Activated naive CD4-positive, alpha-beta T cell treated with Interleukin-2 at 50 U/mL for 16 hours (primary cell): ENCODE measurements at regions not wholly inside any gene's neighbourhood (a gene's known extent, or its start where the extent isn't known, plus 50 kb on each side); places are given as distances from the start of the nearest gene placed in this dataset.
"Not testable (repeated sequence)": the region's sequence is repeated elsewhere in the genome, so short reads cannot be mapped to it uniquely, and the experiment has no call there.

Source experiments
- DNase-seq: peaks from one replicate; pipeline ENCODE4 v3.0.0-alpha.2; 2020

DNA sequence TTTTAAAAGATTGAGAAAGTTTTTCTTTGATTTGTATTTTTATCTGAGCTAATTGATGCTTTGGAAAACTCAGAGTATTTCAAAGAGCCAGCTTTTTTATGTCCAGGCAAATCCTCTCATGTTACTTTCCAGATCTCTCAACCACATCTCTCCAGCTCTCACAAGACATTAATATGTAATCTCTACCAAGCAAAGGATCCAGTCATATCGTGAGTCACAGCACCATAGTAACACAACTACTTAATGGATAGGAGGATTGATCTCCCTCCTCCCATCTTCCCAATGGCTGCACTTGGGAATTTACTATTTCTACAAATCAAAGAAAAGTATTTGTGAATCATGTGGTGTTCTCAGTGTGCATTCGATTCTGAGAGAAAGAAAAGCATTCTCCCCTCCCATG lies 63.3 kb downstream of the POU4F1 start:
- DNase-seq: no peak

DNA sequence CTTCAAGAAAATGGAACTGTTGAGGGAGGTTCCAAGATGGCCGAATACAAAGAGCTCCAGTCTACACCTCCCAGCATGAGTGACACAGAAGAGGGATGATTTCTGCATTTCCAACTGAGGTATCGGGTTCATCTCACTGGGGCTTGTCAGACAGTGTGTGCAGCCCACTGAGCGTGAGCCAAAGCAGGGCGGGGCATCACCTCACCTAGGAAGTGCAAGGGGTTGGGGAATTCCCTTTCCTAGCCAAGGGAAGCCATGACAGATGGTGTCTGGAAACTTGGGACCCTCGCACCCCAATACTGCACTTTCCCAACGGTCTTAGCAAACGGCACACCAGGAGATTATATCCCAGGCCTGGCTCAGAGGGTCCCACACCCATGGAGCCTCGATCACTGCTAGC lies 77.3 kb downstream of the POU4F1 start:
- DNase-seq: not testable (repeated sequence)

DNA sequence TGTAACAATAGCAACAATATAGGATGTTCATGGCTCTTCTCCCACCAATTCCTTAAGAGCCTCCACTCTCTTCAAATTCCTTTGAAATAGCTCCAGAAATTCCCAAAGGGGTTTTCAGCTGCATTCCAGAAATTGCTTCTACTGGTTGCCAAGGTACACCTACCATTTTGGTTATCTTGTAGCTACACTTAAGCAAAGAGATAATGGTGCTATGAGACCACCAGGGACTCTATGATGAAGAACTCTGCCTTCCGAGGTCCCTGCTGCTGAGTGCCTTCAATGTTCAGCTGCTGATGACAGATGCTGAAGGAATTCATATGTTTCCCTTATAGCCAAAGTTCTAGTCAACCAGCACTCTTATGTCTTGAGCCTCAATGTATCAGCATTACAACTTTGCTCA lies 78.4 kb downstream of the POU4F1 start:
- DNase-seq: no peak

DNA sequence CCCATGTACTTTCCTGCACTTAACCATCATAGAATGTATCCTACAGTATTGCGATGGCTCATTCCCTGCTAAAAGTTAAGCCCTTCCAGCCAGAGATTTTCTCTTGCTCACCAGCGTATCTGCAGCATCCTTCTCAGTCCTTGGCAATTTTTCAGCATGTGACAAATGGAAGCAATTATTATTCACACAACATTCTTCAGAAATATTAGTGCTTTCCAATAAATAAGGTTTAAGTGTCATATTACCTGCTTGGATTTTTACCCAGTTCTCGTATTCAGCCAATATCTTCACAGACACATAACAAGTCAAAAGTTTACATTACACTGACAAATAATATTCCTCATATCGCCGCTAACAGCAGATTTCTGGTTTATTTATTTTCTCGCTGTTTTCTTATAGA lies 82.3 kb downstream of the POU4F1 start:
- DNase-seq: no peak

DNA sequence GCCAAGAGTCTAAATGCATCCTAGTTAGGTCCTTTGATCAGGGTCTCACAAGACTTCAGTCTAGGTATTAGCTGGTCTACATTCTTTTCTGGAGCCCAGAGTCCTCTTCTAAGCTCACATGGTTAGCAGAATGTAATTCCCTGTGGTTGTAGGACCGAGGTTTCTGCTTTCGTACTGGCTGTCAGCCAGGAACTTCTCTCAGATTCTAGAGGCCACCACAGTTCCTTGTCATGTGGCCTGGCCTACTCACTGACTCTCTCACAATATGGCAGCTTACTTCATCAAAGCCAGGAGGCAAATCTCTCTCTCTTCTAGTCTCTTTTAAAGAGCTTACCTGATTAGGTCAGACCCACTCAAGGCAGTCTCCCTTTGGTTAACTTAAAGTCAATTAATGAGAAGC lies 82.9 kb downstream of the POU4F1 start:
- no peak for DNase-seq

DNA sequence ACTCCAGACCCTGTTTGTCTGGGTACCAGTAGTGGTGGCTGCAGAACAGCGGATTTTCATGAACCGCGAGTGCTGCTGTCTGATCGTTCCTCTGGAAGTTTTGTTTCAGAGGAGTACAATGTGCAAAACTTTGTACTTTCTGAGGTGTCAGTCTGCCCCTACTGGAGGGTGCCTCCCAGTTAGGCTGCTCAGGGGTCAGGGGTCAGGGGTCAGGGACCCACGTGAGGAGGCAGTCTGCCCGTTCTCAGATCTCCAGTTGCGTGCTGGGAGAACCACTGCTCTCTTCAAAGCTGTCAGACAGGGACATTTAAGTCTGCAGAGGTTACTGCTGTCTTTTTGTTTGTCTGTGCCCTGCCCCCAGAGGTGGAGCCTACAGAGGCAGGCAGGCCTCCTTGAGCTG lies 84.9 kb downstream of the POU4F1 start:
- DNase-seq: not testable (repeated sequence)

DNA sequence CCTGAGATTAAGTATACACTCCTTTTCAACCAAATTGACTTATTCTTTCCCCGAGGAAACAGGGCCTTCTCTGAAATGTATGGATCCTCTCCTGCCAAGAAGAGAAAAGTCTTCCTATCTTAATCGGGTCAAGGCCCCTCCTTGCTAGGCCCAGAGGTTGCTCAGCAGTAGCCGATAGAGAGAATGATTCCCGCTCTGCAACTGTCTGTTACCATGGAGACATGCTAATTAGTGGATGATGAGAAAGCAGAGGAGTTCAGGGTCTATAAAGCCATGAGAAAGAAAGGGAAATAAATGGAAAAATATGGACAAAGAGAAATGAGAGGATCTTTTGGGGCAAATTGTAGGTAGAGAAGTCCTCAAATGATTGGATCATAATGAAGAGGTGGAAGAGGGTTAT lies 103.5 kb downstream of the POU4F1 start:
- DNase-seq: no peak

DNA sequence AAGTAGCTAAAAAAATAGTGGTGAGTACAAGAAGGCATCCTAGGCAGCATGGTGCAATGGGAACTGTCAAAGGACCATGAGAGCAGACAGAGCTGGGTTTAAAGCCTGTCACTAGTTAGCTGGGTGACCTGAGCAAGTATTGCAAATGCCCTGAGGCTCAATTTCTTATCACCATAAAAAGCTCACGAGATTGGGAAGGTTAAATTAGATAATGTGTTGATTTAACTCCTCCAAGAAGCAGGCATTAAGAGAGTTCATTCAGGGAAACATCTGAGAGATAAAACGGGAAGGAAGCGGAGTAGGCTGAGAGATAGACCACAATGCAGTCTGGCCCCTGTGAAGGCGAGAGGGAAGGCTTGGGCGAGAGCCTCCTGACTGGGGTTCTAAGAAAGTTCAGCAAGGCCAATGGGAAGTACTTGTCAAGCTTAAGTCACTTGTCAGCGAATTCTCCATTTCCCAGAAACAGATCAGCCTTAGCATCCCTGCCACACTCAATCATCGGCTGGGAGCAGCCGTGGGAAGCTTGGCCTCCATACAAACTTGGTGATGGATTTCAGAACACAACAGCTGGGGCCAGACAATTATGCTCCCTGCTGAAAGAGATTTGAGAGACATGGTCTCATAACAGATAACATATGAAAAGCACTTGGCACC lies 105.5 kb downstream of the POU4F1 start:
- no peak for DNase-seq

DNA sequence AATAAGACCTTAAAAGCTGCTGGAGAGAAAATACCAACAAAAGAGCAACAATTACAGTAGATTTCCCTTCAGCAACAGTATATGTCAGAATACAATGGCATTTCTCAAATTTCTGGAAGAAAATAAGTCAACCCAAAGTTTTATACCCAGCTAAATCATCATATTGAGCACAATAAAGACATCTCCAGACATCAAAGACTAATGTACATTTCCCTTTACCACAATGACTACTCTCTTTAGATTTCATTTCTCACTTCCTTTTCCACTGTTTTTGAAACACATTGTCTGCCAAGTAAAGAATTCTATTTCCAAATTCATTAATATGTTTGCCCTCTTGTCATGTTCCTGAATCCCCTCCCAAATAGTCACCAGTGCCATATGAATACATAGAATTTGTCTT lies 111.4 kb downstream of the POU4F1 start:
- DNase-seq: no peak

DNA sequence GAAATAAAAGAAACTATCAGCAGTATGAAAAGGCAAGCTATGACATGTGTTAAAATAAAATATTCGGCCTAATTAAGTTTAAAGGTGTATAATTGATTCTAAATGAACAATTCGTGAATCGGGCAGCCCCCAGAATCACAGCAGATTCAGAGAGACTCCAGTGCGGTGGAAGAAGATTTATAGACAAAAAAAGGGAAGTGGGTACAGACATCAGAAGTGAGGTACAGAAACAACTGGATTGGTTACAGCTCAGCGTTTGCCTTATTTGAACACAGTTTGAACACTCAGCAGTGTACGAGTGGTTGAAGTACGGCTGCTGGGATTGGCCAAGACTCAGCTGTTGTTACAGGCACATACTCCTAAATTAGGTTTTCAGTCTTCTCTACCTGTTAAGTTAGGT lies 113.1 kb downstream of the POU4F1 start:
- not testable (repeated sequence) for DNase-seq

DNA sequence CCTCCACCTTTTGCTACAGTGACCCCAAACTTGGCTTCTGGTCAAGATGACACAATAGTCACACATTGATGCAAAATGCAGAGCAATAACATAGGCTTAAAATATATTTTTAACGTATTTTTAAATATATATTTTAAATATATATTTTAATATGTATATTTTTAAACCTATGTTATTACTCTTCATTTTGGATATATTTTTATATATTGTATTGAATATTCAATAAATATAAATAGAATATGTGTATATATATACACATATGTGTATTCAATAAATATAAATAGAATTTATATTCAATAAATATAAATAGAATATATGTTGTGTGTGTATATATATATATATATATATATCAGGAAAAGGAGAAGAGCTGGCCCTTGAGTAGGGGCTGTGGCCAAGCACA lies 115.6 kb downstream of the POU4F1 start:
- DNase-seq: no peak

DNA sequence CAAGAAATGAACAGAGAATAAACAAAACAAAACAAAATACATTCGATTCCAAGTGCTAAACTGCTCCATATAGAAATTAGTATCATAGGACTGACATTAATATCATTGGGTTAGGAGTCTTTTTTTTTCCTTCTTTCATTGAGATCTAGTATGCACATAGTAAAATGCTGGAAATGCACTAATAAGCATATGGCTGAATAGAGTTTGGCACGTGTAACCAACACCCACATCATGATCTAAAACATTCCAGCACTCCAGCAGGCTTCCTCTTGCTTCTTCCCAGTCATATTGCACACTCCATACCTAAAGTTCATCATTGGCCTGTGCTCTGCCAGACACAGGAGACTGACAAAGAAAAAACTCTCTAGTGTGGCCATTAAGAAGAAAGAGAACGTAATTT lies 117.5 kb downstream of the POU4F1 start:
- no peak for DNase-seq

DNA sequence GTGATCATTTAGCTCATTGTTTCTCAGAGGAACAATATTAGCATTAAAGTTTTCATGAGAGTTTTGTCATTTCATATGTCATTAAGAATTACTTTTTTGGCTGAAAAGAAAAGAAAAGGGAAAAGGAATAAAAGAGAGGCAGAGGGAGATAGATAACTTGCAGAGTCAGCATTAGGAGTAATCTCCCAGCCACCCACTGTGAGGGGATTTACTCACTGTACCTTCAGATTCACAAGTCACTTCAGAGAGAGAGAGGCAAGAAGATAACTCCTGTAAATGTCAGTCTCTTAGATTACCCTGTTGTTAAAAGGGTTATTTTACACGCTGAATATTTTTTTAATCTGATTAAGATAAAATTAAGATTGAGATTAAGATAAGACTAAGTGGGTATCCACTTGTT lies 125.2 kb downstream of the POU4F1 start:
- no peak for DNase-seq

DNA sequence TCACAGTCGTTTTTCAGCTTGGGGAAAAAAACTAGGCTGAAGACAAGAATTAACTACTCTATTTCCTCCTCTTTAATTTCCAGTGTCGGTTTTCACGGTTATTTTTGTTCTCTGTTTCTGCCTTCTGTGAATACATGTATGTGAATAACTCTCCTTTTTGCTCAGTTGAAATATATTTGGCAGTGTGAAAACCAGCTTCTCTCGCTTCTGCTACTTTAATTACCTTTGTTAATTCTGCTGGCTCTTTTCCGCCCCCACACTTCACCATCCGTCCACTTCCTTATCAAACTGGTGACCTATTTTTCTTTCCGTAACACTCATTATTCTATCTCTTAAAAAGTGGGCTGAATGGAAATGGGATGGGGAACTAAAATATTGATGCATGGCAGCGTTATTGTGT lies 126.4 kb downstream of the POU4F1 start:
- no peak for DNase-seq

DNA sequence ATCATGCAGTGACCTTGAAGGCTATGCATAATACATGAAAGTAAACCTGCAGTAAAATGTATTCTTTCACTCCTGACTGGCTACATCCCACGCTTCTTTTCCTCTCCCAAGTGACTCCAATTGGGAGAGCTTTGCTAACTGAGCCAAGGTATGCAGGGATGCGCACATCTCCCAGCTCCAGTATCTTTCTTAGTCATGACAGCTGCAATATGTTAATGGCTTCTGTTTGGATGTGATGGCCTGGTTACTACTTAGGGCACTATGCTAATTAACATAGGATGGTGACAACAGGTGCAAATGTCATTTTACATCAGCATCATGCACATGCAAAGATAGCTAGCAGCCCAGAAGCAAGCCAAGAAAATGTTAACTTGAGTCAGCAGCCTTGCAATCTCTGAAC lies 134.7 kb downstream of the POU4F1 start:
- DNase-seq: no peak

DNA sequence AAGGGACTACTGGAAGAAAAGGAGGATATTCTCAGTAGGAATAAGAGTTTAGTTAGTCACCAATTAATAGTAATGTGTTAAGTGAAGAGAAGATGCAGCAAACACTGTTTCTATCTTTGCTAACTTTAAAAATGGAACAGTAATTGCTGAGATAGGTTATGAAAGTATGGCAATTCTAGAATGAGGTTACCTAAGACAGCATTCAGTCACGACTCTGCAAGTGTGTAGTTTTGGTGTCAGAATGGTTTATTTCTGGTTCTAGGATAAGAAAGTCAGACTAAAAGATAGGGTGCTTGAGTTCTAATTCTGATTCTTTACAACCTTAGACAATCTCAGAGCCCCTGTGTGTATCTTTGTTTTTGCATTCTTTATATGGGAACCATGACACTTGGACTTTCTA lies 138.1 kb downstream of the POU4F1 start:
- no peak for DNase-seq

DNA sequence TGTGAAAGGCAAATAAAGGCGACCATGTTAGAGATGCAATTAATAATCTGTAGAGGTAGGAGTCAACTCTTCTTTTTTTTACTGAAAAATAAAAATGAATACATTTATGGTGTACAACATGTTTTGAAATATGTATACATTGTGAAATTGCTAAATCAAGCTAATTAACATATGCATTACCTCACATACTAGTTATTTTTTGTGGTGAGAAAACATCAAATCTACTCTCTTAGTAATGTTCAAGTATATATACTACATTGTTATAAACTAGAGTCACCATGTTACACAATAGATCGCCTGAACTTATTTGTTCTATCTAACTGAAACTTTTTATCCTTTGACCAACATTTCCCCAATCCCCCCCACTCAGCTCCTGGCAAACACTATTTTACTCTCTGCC lies 143.2 kb downstream of the POU4F1 start:
- no peak for DNase-seq

DNA sequence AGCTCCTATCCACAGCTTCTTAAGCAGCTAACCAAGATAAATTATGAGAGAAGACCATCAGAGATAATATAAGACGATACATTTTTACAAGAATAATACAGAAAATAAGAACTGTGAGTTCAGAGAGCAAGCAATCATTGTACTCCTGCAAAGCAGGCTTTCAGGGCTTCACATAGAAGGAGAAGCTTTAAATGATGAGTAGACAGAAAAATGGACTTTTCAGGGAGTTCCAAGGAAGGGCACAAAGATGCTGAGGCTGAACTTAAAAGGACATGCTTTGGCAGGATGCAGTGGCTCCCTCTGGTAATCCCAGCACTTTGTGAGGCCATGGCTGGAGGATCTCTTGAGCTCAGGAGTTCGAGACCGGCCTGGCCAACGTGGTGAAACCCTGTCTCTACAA lies 159.5 kb downstream of the POU4F1 start:
- no peak for DNase-seq

DNA sequence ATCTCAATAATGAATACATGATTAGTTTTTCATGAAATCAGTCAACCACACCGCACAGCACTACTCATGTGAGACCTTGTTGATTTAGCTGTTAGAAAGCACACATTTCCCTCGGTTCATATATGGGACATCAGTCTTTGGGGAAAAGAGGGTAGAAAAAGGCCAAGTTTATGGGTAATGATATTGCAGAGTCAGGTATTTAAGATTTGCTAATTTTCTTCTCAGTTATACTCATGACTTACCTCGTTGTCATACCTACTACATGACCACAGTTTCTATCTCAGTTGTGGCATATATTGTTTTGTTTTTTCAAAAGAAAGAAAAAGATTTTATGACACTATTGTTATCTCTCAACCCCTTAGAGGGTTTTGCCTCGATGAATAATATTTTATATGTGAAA lies 165.6 kb downstream of the POU4F1 start:
- DNase-seq: no peak

DNA sequence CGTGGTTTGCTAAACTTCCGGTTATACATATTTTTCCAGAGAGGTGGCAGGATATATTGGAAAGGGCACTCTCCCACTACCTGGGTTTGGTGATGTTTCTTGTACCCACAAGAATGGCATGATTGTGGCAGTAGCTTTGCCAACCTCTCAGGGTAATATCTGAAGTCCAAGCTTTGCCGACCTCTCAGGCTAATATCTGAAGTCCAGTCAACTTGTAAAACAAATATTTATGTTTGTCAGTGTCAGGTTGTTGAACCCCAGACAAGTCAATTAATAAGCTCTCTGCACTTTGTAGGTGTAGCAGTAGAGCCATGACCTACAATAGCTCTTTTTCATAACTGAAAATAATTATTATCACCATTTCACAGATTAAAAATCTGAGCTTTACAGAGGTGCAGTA lies 167.0 kb downstream of the POU4F1 start:
- DNase-seq: no peak

DNA sequence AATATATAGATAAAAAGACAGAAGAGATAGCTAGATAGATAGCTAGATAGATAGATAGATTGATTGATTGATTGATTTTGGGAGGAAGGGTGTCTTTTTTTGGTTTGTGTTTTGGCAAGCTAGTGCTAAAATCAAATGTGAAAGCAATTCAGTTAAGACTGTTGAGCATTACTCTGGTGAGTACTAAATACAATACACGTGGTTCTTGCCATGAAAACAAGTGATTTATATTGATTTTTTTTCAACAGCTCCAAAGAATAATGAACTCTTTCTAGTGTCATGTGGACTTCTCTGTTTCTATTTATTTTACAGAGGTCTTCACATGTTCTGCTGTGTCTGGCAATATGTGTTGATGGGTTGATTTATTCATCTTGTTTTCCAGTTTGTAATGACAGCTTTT lies 172.0 kb downstream of the POU4F1 start:
- DNase-seq: no peak

DNA sequence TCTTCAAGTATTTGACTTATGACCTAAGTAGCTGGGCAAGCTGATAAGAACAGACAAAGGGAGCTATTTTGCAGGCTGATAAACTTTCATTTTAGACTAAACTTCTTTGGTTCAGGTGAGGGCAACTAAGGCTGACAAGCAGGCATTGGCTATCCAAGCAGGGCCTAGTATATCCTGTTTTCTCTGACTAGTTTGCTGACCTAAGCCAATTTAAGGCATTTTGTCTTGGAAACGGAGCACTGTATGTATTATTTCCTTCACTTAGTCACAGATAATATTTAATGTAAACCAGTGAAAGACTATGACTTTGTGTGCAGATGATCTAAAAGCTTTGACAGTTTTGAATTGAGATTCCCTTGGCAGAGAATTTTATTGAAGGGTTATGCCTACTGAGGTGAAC lies 172.5 kb downstream of the POU4F1 start:
- no peak for DNase-seq

DNA sequence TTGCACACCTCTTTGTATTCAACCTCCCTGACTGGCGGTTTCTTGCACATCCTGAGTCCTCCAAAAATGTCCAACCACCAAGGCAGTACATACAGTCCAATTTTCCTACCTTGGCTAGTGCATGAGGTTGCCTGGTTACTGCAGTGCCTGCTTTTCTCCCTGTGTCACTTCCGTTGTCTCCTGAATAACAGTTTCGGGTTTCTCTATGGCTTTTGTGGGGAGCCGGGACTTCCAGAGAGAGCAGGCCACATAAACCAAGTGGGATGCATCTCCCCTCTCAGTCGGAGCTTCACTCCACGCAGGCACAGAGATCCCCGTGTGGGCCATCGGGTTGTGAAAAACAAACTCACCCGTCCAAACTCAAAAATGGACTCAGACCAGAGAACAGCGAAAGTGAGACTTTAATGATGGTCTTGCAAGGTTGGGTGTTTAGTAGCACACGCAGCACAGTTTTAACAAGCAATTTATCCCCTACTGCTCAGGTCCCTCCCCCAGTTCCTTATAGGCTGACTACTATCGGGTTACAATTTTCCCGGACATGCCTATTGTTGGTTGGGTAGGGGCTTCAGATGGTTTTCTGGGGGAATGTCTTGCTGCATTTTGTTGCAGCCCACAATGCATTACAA lies 173.1 kb downstream of the POU4F1 start:
- DNase-seq: no peak

DNA sequence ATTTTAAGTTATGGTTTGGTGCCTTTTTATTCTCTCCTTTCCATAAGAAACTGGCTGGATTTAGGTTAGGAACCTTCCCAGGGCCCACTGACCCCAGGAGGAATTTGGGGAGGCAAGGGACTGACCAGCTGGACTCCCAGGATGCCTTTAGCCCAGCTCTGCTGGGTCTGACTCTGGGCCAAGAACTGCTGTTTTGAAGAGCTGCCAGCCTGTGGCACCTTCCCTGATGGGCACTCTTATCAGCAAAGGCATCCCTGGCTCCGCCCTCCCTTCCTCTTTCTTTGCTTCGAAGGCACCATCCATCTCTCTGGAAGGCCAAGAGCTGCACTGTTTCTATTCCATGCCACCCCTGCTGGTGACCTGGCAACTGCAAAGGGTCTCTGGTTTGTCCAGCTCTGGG lies 174.7 kb downstream of the POU4F1 start:
- no peak for DNase-seq

DNA sequence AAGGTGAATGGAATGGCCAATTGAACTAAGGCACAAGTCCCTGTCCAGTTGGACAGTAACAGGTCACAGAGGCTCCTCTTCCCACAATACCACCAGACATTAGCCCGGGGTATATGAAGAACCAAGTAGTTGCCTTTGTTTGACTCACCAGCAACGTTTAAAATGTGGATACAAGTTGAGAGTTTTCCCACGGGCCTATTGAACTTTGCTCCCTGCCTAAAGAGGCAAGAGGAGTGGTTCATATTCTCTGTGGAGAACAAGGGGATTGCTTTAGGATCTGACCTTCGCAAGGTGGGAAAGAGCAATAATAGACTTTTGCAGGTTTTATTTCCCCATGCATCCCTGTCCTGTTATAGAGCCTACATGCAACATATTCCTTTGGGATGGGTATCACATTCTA lies 177.2 kb downstream of the POU4F1 start:
- no peak for DNase-seq
